ENCODE measurements at regions not wholly inside any gene's neighbourhood (a gene's known extent, or its start where the extent isn't known, plus 50 kb on each side); places are given as distances from the start of the nearest gene placed in this dataset.
"Not testable (repeated sequence)": the region's sequence is repeated elsewhere in the genome, so short reads cannot be mapped to it uniquely, and the experiment has no call there.

- H3K4me3 ChIP-seq: no peak overlapping the region
- peaks cover 0 to 18% (median 3%) of the 10 kb centered on the region in 3 donors for H3K4me1 ChIP-seq
- DNase-seq: no peak
- no peaks in the 10 kb centered on the region for H3K9me3 ChIP-seq
- TF ChIP-seq, protein P1, sequence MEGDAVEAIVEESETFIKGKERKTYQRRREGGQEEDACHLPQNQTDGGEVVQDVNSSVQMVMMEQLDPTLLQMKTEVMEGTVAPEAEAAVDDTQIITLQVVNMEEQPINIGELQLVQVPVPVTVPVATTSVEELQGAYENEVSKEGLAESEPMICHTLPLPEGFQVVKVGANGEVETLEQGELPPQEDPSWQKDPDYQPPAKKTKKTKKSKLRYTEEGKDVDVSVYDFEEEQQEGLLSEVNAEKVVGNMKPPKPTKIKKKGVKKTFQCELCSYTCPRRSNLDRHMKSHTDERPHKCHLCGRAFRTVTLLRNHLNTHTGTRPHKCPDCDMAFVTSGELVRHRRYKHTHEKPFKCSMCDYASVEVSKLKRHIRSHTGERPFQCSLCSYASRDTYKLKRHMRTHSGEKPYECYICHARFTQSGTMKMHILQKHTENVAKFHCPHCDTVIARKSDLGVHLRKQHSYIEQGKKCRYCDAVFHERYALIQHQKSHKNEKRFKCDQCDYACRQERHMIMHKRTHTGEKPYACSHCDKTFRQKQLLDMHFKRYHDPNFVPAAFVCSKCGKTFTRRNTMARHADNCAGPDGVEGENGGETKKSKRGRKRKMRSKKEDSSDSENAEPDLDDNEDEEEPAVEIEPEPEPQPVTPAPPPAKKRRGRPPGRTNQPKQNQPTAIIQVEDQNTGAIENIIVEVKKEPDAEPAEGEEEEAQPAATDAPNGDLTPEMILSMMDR (IDR thresholded peaks at IDR 0.05): no peak
- no peak for TF ChIP-seq POLR2A (IDR thresholded peaks at IDR 0.05)
- 80 to 86% methylated on average over 1 to 3 of the region's 3 CpGs for WGBS, 2 donors
- peaks cover 0 to 1% (median 0%) of the 10 kb centered on the region in 4 donors for H3K27me3 ChIP-seq
- no peak overlapping the region for H3K27ac ChIP-seq
- no peaks in the 10 kb centered on the region for H3K36me3 ChIP-seq
- intact Hi-C loops (cut with DNase I): no loop called here
Observed at GRCh38 chr2:16200554-16201193, 260.3 kb downstream of the MYCN start.

- intact Hi-C loops (cut with DNase I): no loop called here
- no peak overlapping the region for H3K4me3 ChIP-seq
- H3K27me3 ChIP-seq: no peaks in the 10 kb centered on the region
- no peak overlapping the region for H3K27ac ChIP-seq
- no peaks in the 10 kb centered on the region for H3K36me3 ChIP-seq
- H3K9me3 ChIP-seq: no peaks in the 10 kb centered on the region
- H3K4me1 ChIP-seq: peaks cover 0 to 18% (median 3%) of the 10 kb centered on the region in 3 donors
- no peak for DNase-seq
- TF ChIP-seq, protein P1 (IDR thresholded peaks at IDR 0.05): no peak
- no peak for TF ChIP-seq POLR2A (IDR thresholded peaks at IDR 0.05)
- WGBS, 2 donors: 89 to 92% methylated on average over 5 to 8 of the region's 10 CpGs
Observed at GRCh38 chr2:16199882-16200553, 259.7 kb downstream of the MYCN start.

GRCh38 chr2:16199241-16199640, 258.9 kb downstream of the MYCN start:
- intact Hi-C loops (cut with DNase I); H3K27ac ChIP-seq; H3K9me3 ChIP-seq; H3K36me3 ChIP-seq; H3K27me3 ChIP-seq; H3K4me3 ChIP-seq; DNase-seq: not testable (repeated sequence)
- peaks cover 0 to 18% (median 3%) of the 10 kb centered on the region in 3 donors for H3K4me1 ChIP-seq
- 67 to 76% methylated on average over 4 to 5 of the region's 5 CpGs for WGBS, 2 donors

GRCh38 chr2:16198166-16198912, 258.0 kb downstream of the MYCN start:
- intact Hi-C loops (cut with DNase I): no loop called here

GRCh38 chr2:16197504-16198147, 257.3 kb downstream of the MYCN start:
- TF ChIP-seq POLR2A (IDR thresholded peaks at IDR 0.05): no peak
- TF ChIP-seq, protein P1 (IDR thresholded peaks at IDR 0.05): no peak
- intact Hi-C loops (cut with DNase I): no loop called here
- no peaks in the 10 kb centered on the region for H3K27me3 ChIP-seq
- H3K4me3 ChIP-seq: no peak overlapping the region
- H3K4me1 ChIP-seq: peaks cover 0 to 10% (median 2%) of the 10 kb centered on the region in 3 donors
- H3K9me3 ChIP-seq: no peaks in the 10 kb centered on the region
- no peaks in the 10 kb centered on the region for H3K36me3 ChIP-seq
- 90 to 92% methylated on average over 2 to 5 of the region's 8 CpGs for WGBS, 2 donors
- DNase-seq: no peak
- H3K27ac ChIP-seq: no peak overlapping the region

More at GRCh38 chr2:16198166-16198912, 258.0 kb downstream of the MYCN start:
- Histone ChIP-seq H3K4me3 (no peak overlapping the region), H3K27ac (no peak overlapping the region), H3K27me3 (no peaks in the 10 kb centered on the region), H3K9me3 (no peaks in the 10 kb centered on the region), H3K36me3 (no peaks in the 10 kb centered on the region), H3K4me1 (peaks cover 0 to 17% (median 3%) of the 10 kb centered on the region in 3 donors)
- WGBS, 2 donors: 87 to 89% methylated on average over 9 of the region's 9 CpGs
- TF ChIP-seq POLR2A (IDR thresholded peaks at IDR 0.05): no peak
- TF ChIP-seq, protein P1 (IDR thresholded peaks at IDR 0.05): no peak
- DNase-seq: no peak
